Muscle of back (tissue), 3 donors: ENCODE measurements at regions not wholly inside any gene's neighbourhood (a gene's known extent, or its start where the extent isn't known, plus 50 kb on each side); places are given as distances from the start of the nearest gene placed in this dataset.

ENCODE experiments used
- DNase-seq, 3 donors: peaks; one replicate each; pipeline versions ENCODE4 v3.0.0 to v3.0.0-alpha.2; 2013

- DNase-seq = no peak
These were observed 110.2 kb upstream of the FOXQ1 start for GRCh38 chr6:1201547-1202200.

GRCh38 chr6:1200409-1201101, 111.3 kb upstream of the FOXQ1 start:
- DNase-seq = peak in 1 of 3 donors; percentile 7

GRCh38 chr6:1200081-1200408, 111.9 kb upstream of the FOXQ1 start:
- no peak for DNase-seq

GRCh38 chr6:1197309-1197708, 114.6 kb upstream of the FOXQ1 start:
- no peak for DNase-seq

- DNase-seq = no peak
These were observed 120.7 kb upstream of the FOXQ1 start for GRCh38 chr6:1191141-1191630.

GRCh38 chr6:1190366-1190765, 121.5 kb upstream of the FOXQ1 start:
- peak in 2 of 3 donors; percentile 22 to 86 for DNase-seq

GRCh38 chr6:1188199-1188598, 123.7 kb upstream of the FOXQ1 start:
- no peak for DNase-seq

- no peak for DNase-seq
These were observed 124.4 kb upstream of the FOXQ1 start for GRCh38 chr6:1187293-1188131.

GRCh38 chr6:1184318-1184717, 127.6 kb upstream of the FOXQ1 start:
- no peak for DNase-seq

- no peak for DNase-seq
These were observed 129.0 kb upstream of the FOXQ1 start for GRCh38 chr6:1182722-1183521.

GRCh38 chr6:1181939-1182605, 129.8 kb upstream of the FOXQ1 start:
- no peak for DNase-seq

GRCh38 chr6:1179571-1180459, 132.1 kb upstream of the FOXQ1 start:
- DNase-seq = no peak

GRCh38 chr6:1178590-1178989, 133.3 kb upstream of the FOXQ1 start:
- no peak for DNase-seq

- no peak for DNase-seq
These were observed 135.3 kb upstream of the FOXQ1 start for GRCh38 chr6:1176567-1176966.

GRCh38 chr6:1175877-1176276, 136.0 kb upstream of the FOXQ1 start:
- DNase-seq = no peak

- peak; percentile 14 to 73 (median 51) for DNase-seq
These were observed 141.1 kb upstream of the FOXQ1 start for GRCh38 chr6:1170794-1171193.

- no peak for DNase-seq
These were observed 147.3 kb upstream of the FOXQ1 start for GRCh38 chr6:1164600-1164999.

GRCh38 chr6:1163501-1163900, 148.4 kb upstream of the FOXQ1 start:
- no peak for DNase-seq

- DNase-seq = no peak
These were observed 149.3 kb upstream of the FOXQ1 start for GRCh38 chr6:1162367-1163275.
